Endothelial cell (in vitro differentiated cells): ENCODE measurements at regions not wholly inside any gene's neighbourhood (a gene's known extent, or its start where the extent isn't known, plus 50 kb on each side); places are given as distances from the start of the nearest gene placed in this dataset.

Experiments used
- DNase-seq: peaks from one replicate; pipeline ENCODE4 v3.0.0; 2021; ENCODE audit warnings: low spot score
- H3K27ac Mint-ChIP-seq: one replicate; pipeline ENCODE4 v1.8.0; 2021; ENCODE audit warnings: mixed read lengths, inconsistent platforms; ENCODE audit not compliant: unreplicated experiment
- H3K27me3 Mint-ChIP-seq: one replicate; pipeline ENCODE4 v1.8.0; 2021; ENCODE audit warnings: mild to moderate bottlenecking, moderate library complexity, mixed read lengths, inconsistent platforms; ENCODE audit not compliant: unreplicated experiment
- H3K36me3 Mint-ChIP-seq: one replicate; pipeline ENCODE4 v1.8.0; 2021; ENCODE audit warnings: mild to moderate bottlenecking, low read depth, mixed read lengths, inconsistent platforms; ENCODE audit not compliant: unreplicated experiment
- H3K4me1 Mint-ChIP-seq: one replicate; pipeline ENCODE4 v1.8.0; 2021; ENCODE audit warnings: mild to moderate bottlenecking, mixed read lengths, inconsistent platforms; ENCODE audit not compliant: unreplicated experiment
- H3K4me3 Mint-ChIP-seq: one replicate; pipeline ENCODE4 v1.8.0; 2021; ENCODE audit warnings: mild to moderate bottlenecking, mixed read lengths, inconsistent platforms; ENCODE audit not compliant: unreplicated experiment
- H3K9me3 Mint-ChIP-seq: one replicate; pipeline ENCODE4 v1.8.0; 2021; ENCODE audit warnings: mixed read lengths, inconsistent platforms; ENCODE audit not compliant: unreplicated experiment
- CTCF ChIP-seq: fragments of 200-600 bp; sonication (generic); IDR thresholded peaks from one replicate; pipeline ENCODE4 v1.5.0; 2021; ENCODE audit warnings: antibody characterized with exemption; ENCODE audit not compliant: unreplicated experiment

GRCh38 chr18:39795350-39795749, 2159.7 kb upstream of the PIK3C3 start:
- H3K4me1 Mint-ChIP-seq: no peaks in the 10 kb centered on the region
- H3K27me3 Mint-ChIP-seq: no peaks in the 10 kb centered on the region
- no peak overlapping the region for H3K4me3 Mint-ChIP-seq
- no peak for TF ChIP-seq CTCF
- H3K36me3 Mint-ChIP-seq: no peaks in the 10 kb centered on the region
- no peak overlapping the region for H3K27ac Mint-ChIP-seq
- DNase-seq: no peak
- no peaks in the 10 kb centered on the region for H3K9me3 Mint-ChIP-seq

- Mint-ChIP-seq H3K27ac (no peak overlapping the region), H3K9me3 (no peaks in the 10 kb centered on the region), H3K36me3 (no peaks in the 10 kb centered on the region), H3K4me1 (no peaks in the 10 kb centered on the region), H3K4me3 (no peak overlapping the region), H3K27me3 (no peaks in the 10 kb centered on the region)
- no peak for DNase-seq
- TF ChIP-seq CTCF: no peak
Measured at GRCh38 chr18:39793609-39794008, 2161.4 kb upstream of the PIK3C3 start.

- no peaks in the 10 kb centered on the region for H3K27me3 Mint-ChIP-seq
- no peak for DNase-seq
- H3K36me3 Mint-ChIP-seq: no peaks in the 10 kb centered on the region
- no peak overlapping the region for H3K27ac Mint-ChIP-seq
- no peak overlapping the region for H3K4me3 Mint-ChIP-seq
- TF ChIP-seq CTCF: no peak
- no peaks in the 10 kb centered on the region for H3K4me1 Mint-ChIP-seq
- H3K9me3 Mint-ChIP-seq: no peaks in the 10 kb centered on the region
Measured at GRCh38 chr18:39788383-39788782, 2166.7 kb upstream of the PIK3C3 start.

GRCh38 chr18:39786477-39786876, 2168.6 kb upstream of the PIK3C3 start:
- Mint-ChIP-seq H3K4me1 (no peaks in the 10 kb centered on the region), H3K4me3 (no peak overlapping the region), H3K27me3 (no peaks in the 10 kb centered on the region), H3K27ac (no peak overlapping the region), H3K9me3 (no peaks in the 10 kb centered on the region), H3K36me3 (no peaks in the 10 kb centered on the region)
- TF ChIP-seq CTCF: no peak
- DNase-seq: no peak

- H3K36me3 Mint-ChIP-seq: no peaks in the 10 kb centered on the region
- H3K27me3 Mint-ChIP-seq: no peaks in the 10 kb centered on the region
- H3K4me1 Mint-ChIP-seq: no peaks in the 10 kb centered on the region
- H3K27ac Mint-ChIP-seq: no peak overlapping the region
- no peak for DNase-seq
- no peaks in the 10 kb centered on the region for H3K9me3 Mint-ChIP-seq
- no peak for TF ChIP-seq CTCF
- no peak overlapping the region for H3K4me3 Mint-ChIP-seq
Measured at GRCh38 chr18:39784541-39784940, 2170.5 kb upstream of the PIK3C3 start.
